ENCODE measurements at regions not wholly inside any gene's neighbourhood (a gene's known extent, or its start where the extent isn't known, plus 50 kb on each side); places are given as distances from the start of the nearest gene placed in this dataset.
A peak's percentile ranks its signal among the peaks of the same experiment; 100 is the strongest.

- peak; percentile 15 for DNase-seq
These were observed 75.9 kb downstream of the EDN3 start for GRCh38 chr20:59376109-59376841.

- DNase-seq: no peak
These were observed 76.6 kb downstream of the EDN3 start for GRCh38 chr20:59376998-59377397.

GRCh38 chr20:59377842-59378241 is 77.4 kb downstream of the EDN3 start:
- DNase-seq: no peak

- DNase-seq: no peak
These were observed 78.0 kb downstream of the EDN3 start for GRCh38 chr20:59378396-59378795.

- no peak for DNase-seq
These were observed 78.6 kb downstream of the EDN3 start for GRCh38 chr20:59378966-59379365.

- DNase-seq: no peak
These were observed 81.3 kb downstream of the EDN3 start for GRCh38 chr20:59381689-59382088.

GRCh38 chr20:59382157-59382725 is 81.8 kb downstream of the EDN3 start:
- no peak for DNase-seq

GRCh38 chr20:59382907-59383306 is 82.5 kb downstream of the EDN3 start:
- DNase-seq: peak; percentile 25

GRCh38 chr20:59385038-59385437 is 84.6 kb downstream of the EDN3 start:
- no peak for DNase-seq

GRCh38 chr20:59385480-59385879 is 85.1 kb downstream of the EDN3 start:
- no peak for DNase-seq

- no peak for DNase-seq
These were observed 86.4 kb downstream of the EDN3 start for GRCh38 chr20:59386809-59387208.

GRCh38 chr20:59387891-59388290 is 87.5 kb downstream of the EDN3 start:
- DNase-seq: no peak

GRCh38 chr20:59388402-59388801 is 88.0 kb downstream of the EDN3 start:
- no peak for DNase-seq

- no peak for DNase-seq
These were observed 90.0 kb downstream of the EDN3 start for GRCh38 chr20:59390437-59390836.

- no peak for DNase-seq
These were observed 91.6 kb downstream of the EDN3 start for GRCh38 chr20:59391975-59392374.

GRCh38 chr20:59392736-59393135 is 92.3 kb downstream of the EDN3 start:
- peak; percentile 37 for DNase-seq

GRCh38 chr20:59393142-59393541 is 92.7 kb downstream of the EDN3 start:
- no peak for DNase-seq

GRCh38 chr20:59395729-59396128 is 95.3 kb downstream of the EDN3 start:
- no peak for DNase-seq

- peak; percentile 27 for DNase-seq
These were observed 98.3 kb downstream of the EDN3 start for GRCh38 chr20:59398537-59399205.

GRCh38 chr20:59399426-59400099 is 99.2 kb downstream of the EDN3 start:
- DNase-seq: no peak

- DNase-seq: no peak
These were observed 100.3 kb downstream of the EDN3 start for GRCh38 chr20:59400708-59401107.

- DNase-seq: peak; percentile 89
These were observed 102.3 kb downstream of the EDN3 start for GRCh38 chr20:59402681-59403080.

- DNase-seq: peak; percentile 72
These were observed 103.0 kb downstream of the EDN3 start for GRCh38 chr20:59403261-59403961.

Measured in NCI-H2171 treated with DMSO at 0.1 percent for 48 hours (cell line).